LNCaP clone FGC (cell line): ENCODE measurements at regions not wholly inside any gene's neighbourhood (a gene's known extent, or its start where the extent isn't known, plus 50 kb on each side); places are given as distances from the start of the nearest gene placed in this dataset.

ENCODE experiments used
- DNase-seq: peaks from one replicate; pipeline ENCODE4 v3.0.0-alpha.2; 2011; ENCODE audit warnings: low read depth
- H3K4me3 ChIP-seq: 2 replicates; pipeline ENCODE4 v1.5.1; 2011; ENCODE audit warnings: mild to moderate bottlenecking, low read depth, low read length, control low read depth
- TF ChIP-seq, protein P1 (sequence below): IDR thresholded peaks from 2 replicates; pipeline ENCODE4 v1.5.1; 2012; ENCODE audit warnings: mild to moderate bottlenecking; ENCODE audit not compliant: control insufficient read depth, insufficient read depth; ENCODE audit errors: extremely low read depth

DNA sequence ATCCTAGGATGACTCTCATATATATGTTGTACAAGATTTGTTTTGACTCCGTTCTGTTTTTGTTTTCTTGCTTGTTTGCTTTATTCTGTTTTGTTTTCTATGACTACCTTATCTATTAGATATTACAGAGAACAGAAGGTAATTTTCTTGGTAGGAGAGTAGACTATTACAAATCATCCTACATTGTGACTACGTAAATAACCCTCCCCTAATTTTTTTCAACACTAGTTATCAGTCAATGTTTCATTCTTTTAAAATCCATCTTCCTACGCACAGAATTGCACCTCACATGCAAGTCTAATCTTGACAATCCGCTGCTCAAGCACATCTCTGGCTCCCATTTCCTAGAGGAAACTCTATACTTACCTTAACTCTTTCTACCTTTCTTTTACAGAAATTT lies 792.3 kb upstream of the PIK3C3 start:
- TF ChIP-seq, protein P1, sequence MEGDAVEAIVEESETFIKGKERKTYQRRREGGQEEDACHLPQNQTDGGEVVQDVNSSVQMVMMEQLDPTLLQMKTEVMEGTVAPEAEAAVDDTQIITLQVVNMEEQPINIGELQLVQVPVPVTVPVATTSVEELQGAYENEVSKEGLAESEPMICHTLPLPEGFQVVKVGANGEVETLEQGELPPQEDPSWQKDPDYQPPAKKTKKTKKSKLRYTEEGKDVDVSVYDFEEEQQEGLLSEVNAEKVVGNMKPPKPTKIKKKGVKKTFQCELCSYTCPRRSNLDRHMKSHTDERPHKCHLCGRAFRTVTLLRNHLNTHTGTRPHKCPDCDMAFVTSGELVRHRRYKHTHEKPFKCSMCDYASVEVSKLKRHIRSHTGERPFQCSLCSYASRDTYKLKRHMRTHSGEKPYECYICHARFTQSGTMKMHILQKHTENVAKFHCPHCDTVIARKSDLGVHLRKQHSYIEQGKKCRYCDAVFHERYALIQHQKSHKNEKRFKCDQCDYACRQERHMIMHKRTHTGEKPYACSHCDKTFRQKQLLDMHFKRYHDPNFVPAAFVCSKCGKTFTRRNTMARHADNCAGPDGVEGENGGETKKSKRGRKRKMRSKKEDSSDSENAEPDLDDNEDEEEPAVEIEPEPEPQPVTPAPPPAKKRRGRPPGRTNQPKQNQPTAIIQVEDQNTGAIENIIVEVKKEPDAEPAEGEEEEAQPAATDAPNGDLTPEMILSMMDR, result no peak
- H3K4me3 ChIP-seq, result no peak overlapping the region
- no peak for DNase-seq

DNA sequence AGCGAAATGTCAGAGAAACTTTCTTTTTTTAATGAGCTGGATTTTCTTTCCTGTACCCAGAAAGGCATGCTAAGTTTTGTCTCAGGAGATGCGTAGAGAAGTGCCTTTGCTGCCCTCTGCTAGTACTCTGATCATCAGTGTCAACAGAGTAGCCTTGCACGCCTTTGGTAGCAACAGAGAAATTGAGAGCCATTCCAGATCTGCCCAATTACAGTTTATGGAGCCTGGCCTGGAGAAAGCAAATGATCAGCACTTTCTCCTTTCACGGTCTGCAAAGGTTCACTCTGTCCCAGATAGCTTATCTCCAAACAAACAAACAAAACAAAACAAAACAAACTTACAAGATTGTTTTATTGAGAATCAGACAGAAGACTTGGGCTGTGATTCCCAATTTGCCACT lies 792.8 kb upstream of the PIK3C3 start:
- no peak overlapping the region for H3K4me3 ChIP-seq
- TF ChIP-seq, protein P1, result peak; percentile 30

DNA sequence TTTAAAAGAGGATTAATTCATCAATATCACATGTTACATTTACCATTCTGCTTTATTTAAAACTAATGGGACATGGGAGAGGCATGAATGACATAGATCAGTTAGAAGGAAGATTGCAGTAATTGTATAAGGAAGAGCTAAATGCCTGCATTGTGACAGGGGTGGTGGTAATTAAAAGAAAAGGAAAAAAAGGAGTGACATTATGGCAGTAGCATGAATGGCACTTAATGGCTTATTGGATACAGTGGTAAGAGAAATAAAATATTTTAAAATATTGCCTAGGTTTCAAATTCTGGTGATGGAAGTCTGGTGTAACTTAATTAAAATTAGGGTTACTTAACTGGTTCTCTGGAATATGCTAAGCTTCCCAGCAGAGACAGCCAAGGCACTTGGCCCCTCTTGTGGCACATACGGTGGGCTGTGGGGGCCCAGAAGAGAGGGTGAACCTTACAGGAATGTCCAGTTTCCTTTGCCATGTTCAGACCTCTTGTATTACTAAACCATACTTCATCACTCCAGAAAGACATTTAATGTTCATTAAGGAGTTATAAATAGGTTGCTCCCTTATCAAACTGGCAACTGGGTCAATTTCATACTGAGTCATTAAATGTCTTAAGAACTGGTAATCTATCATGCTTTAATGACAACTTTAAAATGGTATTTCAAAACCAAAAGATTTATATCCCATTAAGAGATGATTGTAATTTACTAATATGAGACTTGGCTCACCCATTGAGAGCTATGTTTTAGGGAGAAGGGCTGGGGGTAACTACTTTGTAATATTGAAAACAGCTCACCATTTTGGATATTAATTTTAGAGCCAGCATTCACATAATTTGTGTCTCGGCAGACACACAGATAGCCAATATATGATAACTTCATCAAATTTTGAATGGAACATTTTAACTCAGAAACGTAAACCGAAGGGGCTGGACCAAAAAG lies 798.9 kb upstream of the PIK3C3 start:
- TF ChIP-seq, protein P1, result no peak
- no peak for DNase-seq
- H3K4me3 ChIP-seq, result no peak overlapping the region

More for the DNA sequence above, 792.8 kb upstream of the PIK3C3 start:
- peak; percentile 68 for DNase-seq

DNA sequence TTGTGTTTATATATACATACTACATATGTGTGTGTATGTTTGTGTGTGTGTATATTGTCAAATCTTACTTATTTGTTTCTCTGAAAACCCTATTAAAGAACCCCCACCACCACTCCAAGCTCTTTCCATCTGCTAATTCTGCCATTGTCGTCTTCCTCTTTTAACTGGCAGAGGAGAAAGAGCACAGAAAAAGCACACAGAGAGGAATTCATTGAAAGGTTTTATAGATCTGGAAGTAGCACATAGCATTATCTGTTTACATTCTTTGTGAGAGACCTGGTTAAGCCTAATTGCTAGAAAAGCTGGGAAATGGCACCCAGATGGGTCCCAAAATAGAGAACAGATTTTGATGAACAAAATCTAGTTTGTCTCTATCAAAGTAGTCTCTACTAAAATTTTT lies 800.0 kb upstream of the PIK3C3 start:
- TF ChIP-seq, protein P1, result no peak
- no peak for DNase-seq
- H3K4me3 ChIP-seq, result no peak overlapping the region

DNA sequence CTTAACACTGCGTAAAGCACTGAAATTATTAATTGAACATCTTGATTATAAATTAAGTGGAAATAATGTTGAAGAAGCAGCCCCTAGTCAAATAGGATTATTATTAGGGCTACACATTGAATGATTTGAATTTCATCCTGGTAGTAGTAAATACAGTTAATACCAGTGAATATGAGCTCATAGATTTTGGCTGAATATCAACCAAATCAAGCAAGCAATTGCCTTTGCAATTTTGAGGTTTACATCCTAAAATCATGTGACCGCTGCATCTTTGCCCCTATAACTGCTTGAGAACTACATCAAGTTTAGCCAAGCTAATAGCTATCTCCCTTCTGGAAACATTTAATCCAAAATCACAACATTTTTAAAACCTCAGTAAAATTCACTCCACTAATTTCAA lies 801.2 kb upstream of the PIK3C3 start:
- TF ChIP-seq, protein P1, result no peak
- DNase-seq, result no peak

DNA sequence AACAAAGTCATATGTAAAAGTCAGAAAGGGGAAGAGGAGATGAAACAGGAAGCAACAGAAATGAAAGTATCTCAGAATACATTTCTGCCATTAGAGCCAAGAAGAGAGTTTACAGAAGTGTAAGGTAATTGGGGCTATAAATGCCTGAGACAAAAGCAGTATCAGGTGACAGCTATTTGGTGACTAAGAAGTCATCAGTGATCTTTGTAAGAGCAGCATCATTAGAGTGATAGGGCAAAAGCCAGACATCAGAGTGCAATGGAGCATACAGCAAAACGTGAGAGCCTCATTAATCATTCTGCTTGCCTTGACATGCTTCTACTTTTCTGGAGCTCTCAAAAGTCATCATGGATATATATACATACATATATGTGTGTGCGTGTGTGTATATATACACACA lies 804.7 kb upstream of the PIK3C3 start:
- TF ChIP-seq, protein P1, result no peak
- no peak overlapping the region for H3K4me3 ChIP-seq
- DNase-seq, result no peak

More for the DNA sequence above, 801.2 kb upstream of the PIK3C3 start:
- H3K4me3 ChIP-seq, result no peak overlapping the region
